OCI-LY3 (cell line): ENCODE measurements at regions not wholly inside any gene's neighbourhood (a gene's known extent, or its start where the extent isn't known, plus 50 kb on each side); places are given as distances from the start of the nearest gene placed in this dataset.
"Not testable (repeated sequence)": the region's sequence is repeated elsewhere in the genome, so short reads cannot be mapped to it uniquely, and the experiment has no call there.

ENCODE experiments used
- EZH2phosphoT487 ChIP-seq: fragments of 200-600 bp; shearing (Covaris generic); IDR thresholded peaks from 2 replicates; pipeline ENCODE4 v1.6.1; 2018; ENCODE audit warnings: antibody characterized with exemption, mixed run types, low read depth
- TF ChIP-seq, protein P1 (sequence below): fragments of 200-600, 300-600 bp; sonication (generic); IDR thresholded peaks from 2 replicates; pipeline ENCODE4 v1.5.1; 2014; ENCODE audit warnings: antibody characterized with exemption, low read length, low read depth

DNA sequence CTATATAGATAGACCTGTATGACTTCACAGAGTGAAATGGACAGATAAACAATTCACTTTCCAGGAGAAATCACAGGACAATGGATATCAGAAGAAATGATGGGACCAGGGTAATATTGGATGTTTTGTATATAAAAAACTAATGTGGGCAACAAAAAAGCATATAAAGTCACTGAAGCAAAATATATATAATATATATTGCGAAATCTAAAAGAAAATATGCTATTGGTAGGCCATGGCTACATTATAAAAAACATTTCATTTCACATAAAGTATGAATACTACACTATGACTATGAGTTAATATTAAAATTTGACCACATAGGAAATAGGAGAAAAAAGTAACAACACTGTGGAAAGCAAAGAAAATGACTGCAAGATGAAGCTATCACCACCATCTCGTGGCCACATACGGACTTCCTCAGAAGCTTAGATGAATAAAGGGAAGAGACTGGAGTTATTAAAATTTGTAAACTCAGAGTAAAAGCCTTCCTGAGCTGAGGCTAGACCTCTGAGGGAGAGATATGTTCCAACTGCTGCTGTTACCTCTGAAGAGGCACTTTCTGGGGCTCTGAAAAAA lies 115.8 kb downstream of the SYT15B start:
- TF ChIP-seq, protein P1, sequence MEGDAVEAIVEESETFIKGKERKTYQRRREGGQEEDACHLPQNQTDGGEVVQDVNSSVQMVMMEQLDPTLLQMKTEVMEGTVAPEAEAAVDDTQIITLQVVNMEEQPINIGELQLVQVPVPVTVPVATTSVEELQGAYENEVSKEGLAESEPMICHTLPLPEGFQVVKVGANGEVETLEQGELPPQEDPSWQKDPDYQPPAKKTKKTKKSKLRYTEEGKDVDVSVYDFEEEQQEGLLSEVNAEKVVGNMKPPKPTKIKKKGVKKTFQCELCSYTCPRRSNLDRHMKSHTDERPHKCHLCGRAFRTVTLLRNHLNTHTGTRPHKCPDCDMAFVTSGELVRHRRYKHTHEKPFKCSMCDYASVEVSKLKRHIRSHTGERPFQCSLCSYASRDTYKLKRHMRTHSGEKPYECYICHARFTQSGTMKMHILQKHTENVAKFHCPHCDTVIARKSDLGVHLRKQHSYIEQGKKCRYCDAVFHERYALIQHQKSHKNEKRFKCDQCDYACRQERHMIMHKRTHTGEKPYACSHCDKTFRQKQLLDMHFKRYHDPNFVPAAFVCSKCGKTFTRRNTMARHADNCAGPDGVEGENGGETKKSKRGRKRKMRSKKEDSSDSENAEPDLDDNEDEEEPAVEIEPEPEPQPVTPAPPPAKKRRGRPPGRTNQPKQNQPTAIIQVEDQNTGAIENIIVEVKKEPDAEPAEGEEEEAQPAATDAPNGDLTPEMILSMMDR: not testable (repeated sequence)
- TF ChIP-seq EZH2phosphoT487: not testable (repeated sequence)
